Sigmoid colon (tissue), 6 donors: ENCODE measurements at regions not wholly inside any gene's neighbourhood (a gene's known extent, or its start where the extent isn't known, plus 50 kb on each side); places are given as distances from the start of the nearest gene placed in this dataset.
"Not testable (repeated sequence)": the region's sequence is repeated elsewhere in the genome, so short reads cannot be mapped to it uniquely, and the experiment has no call there.

Experiments
- DNase-seq: peaks from one replicate; pipeline ENCODE4 v3.0.0-alpha.2; 2019
- H3K27ac ChIP-seq, 4 donors: fragments of 200-600 bp; sonication (generic); one replicate each; pipeline ENCODE4 v1.5.1; 2016 to 2019; ENCODE audit warnings: mild to moderate bottlenecking in 1 of 4
- H3K27me3 ChIP-seq, 3 donors: fragments of 200-600 bp; sonication (generic); one replicate each; pipeline ENCODE4 v1.5.1; 2019; ENCODE audit warnings: mild to moderate bottlenecking in 1 of 3
- H3K36me3 ChIP-seq, 4 donors: fragments of 200-600 bp; sonication (generic); one replicate each; pipeline ENCODE4 v1.5.1; 2016 to 2019
- H3K4me1 ChIP-seq, 4 donors: fragments of 200-600 bp; sonication (generic); one replicate each; pipeline ENCODE4 v1.5.1; 2017 to 2019
- H3K4me3 ChIP-seq, 4 donors: fragments of 200-600 bp; sonication (generic); one replicate each; pipeline ENCODE4 v1.5.1; 2017 to 2019; ENCODE audit warnings: mild to moderate bottlenecking in 2 of 4, moderate library complexity in 1 of 4
- H3K9me3 ChIP-seq, 4 donors: fragments of 200-600 bp in 3 of 4; sonication (generic) in 3 of 4; one replicate each; pipeline versions ENCODE4 v1.5.1 to v1.6.1; 2013 to 2019
- WGBS, 2 donors: extraction: QIAGEN DNeasy Blood & Tissue Kit; methylation state at CpG; one replicate each; pipeline ENCODE4 v1.1.7; 2013; 5-methylcytosine and 5-hydroxymethylcytosine counted together
- intact Hi-C: fragments of 100-400 bp; cut with DNase I; formaldehyde crosslinking; loops from one replicate; pipeline ENCODE4 v1.15.1; 2023
- donor health status: healthy with polysubstance abuse.
- donor health status: healthy.

GRCh38 chr4:118504927-118505326, 152.1 kb upstream of the PRSS12 start:
- intact Hi-C loops, H3K4me3 ChIP-seq, H3K9me3 ChIP-seq, H3K27ac ChIP-seq, DNase-seq, H3K36me3 ChIP-seq, H3K4me1 ChIP-seq, H3K27me3 ChIP-seq: not testable (repeated sequence)

GRCh38 chr4:118505491-118505890, 152.7 kb upstream of the PRSS12 start:
- H3K4me1 ChIP-seq, H3K36me3 ChIP-seq, DNase-seq, H3K4me3 ChIP-seq, H3K9me3 ChIP-seq, H3K27ac ChIP-seq, H3K27me3 ChIP-seq, intact Hi-C loops: not testable (repeated sequence)
- WGBS, 2 donors = 57 to 74% methylated on average over 3 of the region's 3 CpGs

- intact Hi-C loops, H3K27ac ChIP-seq, H3K36me3 ChIP-seq, H3K27me3 ChIP-seq, H3K4me1 ChIP-seq, H3K9me3 ChIP-seq, DNase-seq, H3K4me3 ChIP-seq: not testable (repeated sequence)
- 35 to 48% methylated on average over 3 of the region's 3 CpGs for WGBS, 2 donors
These were observed 160.1 kb upstream of the PRSS12 start for GRCh38 chr4:118512870-118513269.

- intact Hi-C loops, H3K9me3 ChIP-seq, H3K27me3 ChIP-seq, H3K36me3 ChIP-seq, H3K4me1 ChIP-seq, H3K27ac ChIP-seq, DNase-seq, H3K4me3 ChIP-seq: not testable (repeated sequence)
- 54 to 83% methylated on average over 2 of the region's 3 CpGs for WGBS, 2 donors
These were observed 161.5 kb upstream of the PRSS12 start for GRCh38 chr4:118514332-118514731.

- H3K9me3 ChIP-seq, intact Hi-C loops, H3K36me3 ChIP-seq, H3K27ac ChIP-seq, H3K27me3 ChIP-seq, H3K4me1 ChIP-seq, DNase-seq, H3K4me3 ChIP-seq: not testable (repeated sequence)
- WGBS, 2 donors = 35 to 84% methylated on average over 1 of the region's 1 CpG
These were observed 163.3 kb upstream of the PRSS12 start for GRCh38 chr4:118516107-118516506.

GRCh38 chr4:118530107-118530506, 155.1 kb upstream of the METTL14 start:
- DNase-seq, intact Hi-C loops, H3K9me3 ChIP-seq, H3K36me3 ChIP-seq, H3K27ac ChIP-seq, H3K4me1 ChIP-seq, H3K27me3 ChIP-seq, H3K4me3 ChIP-seq: not testable (repeated sequence)
- WGBS, 2 donors = 52 to 70% methylated on average over 2 of the region's 2 CpGs

GRCh38 chr4:118531947-118532346, 153.2 kb upstream of the METTL14 start:
- H3K36me3 ChIP-seq, intact Hi-C loops, H3K27me3 ChIP-seq, H3K4me3 ChIP-seq, DNase-seq, H3K9me3 ChIP-seq, H3K4me1 ChIP-seq, H3K27ac ChIP-seq: not testable (repeated sequence)

GRCh38 chr4:118535788-118536187, 149.4 kb upstream of the METTL14 start:
- H3K4me3 ChIP-seq, DNase-seq, H3K36me3 ChIP-seq, H3K9me3 ChIP-seq, intact Hi-C loops, H3K27ac ChIP-seq, H3K4me1 ChIP-seq, H3K27me3 ChIP-seq: not testable (repeated sequence)
- WGBS, 2 donors = 82 to 85% methylated on average over 3 of the region's 3 CpGs

GRCh38 chr4:118539412-118540077, 145.6 kb upstream of the METTL14 start:
- H3K36me3 ChIP-seq, H3K27me3 ChIP-seq, DNase-seq, H3K4me1 ChIP-seq, intact Hi-C loops, H3K9me3 ChIP-seq, H3K4me3 ChIP-seq, H3K27ac ChIP-seq: not testable (repeated sequence)
- 34 to 39% methylated on average over 2 of the region's 2 CpGs for WGBS, 2 donors

- 74 to 87% methylated on average over 7 of the region's 7 CpGs for WGBS, 2 donors
- H3K4me1 ChIP-seq, H3K36me3 ChIP-seq: not testable (repeated sequence)
These were observed 128.6 kb upstream of the METTL14 start for GRCh38 chr4:118556576-118556975.

More at GRCh38 chr4:118556576-118556975, 128.6 kb upstream of the METTL14 start:
- H3K27ac ChIP-seq, H3K27me3 ChIP-seq, intact Hi-C loops, H3K4me3 ChIP-seq, DNase-seq, H3K9me3 ChIP-seq: not testable (repeated sequence)
